Panc1 (cell line): ENCODE measurements at regions not wholly inside any gene's neighbourhood (a gene's known extent, or its start where the extent isn't known, plus 50 kb on each side); places are given as distances from the start of the nearest gene placed in this dataset.

Experiments used
- ATAC-seq: fragments of 200-7000 bp; cut with Tn5 transposase; 2 replicates; pipeline ENCODE4 v1.9.1; 2020; ENCODE audit warnings: mild to moderate bottlenecking, moderate library complexity
- BruUV-seq: library from RNA; stranded (reverse); fragments of 400-500 nt; replicated peaks from 2 replicates; lab custom pipeline; 2021; lab: Mats Ljungman, UMichigan
- CTCF ChIA-PET: fragments of 300-600 bp; sonication (Branson Sonifier 250); formaldehyde crosslinking; loops from one replicate; lab custom pipeline; 2022; ENCODE audit warnings: antibody characterized with exemption; lab: Charles Lee
- POLR2A ChIA-PET: fragments of 300-600 bp; sonication (Branson Sonifier 250); formaldehyde crosslinking; loops from one replicate; lab custom pipeline; 2022; ENCODE audit warnings: antibody characterized with exemption; lab: Charles Lee
- DNase-seq: peaks from one replicate; pipeline ENCODE4 v3.0.0-alpha.2; 2010; ENCODE audit warnings: low read depth, low spot score
- H3K27ac ChIP-seq: 2 replicates; pipeline ENCODE4 v1.5.1; 2011; ENCODE audit warnings: mild to moderate bottlenecking, low read length, inconsistent platforms
- H3K27me3 ChIP-seq: fragments of 200-500 bp; sonication (Bioruptor generic); 2 replicates; pipeline ENCODE4 v1.6.0; 2014; ENCODE audit warnings: low read length, inconsistent platforms; ENCODE audit not compliant: control insufficient read depth, insufficient read depth
- H3K36me3 ChIP-seq: fragments of 200-500 bp; sonication (Bioruptor generic); 2 replicates; pipeline ENCODE4 v1.5.1; 2014; ENCODE audit warnings: inconsistent platforms, mild to moderate bottlenecking, low read length, moderate library complexity; ENCODE audit not compliant: control insufficient read depth, insufficient read depth
- H3K4me1 ChIP-seq: 2 replicates; pipeline ENCODE4 v1.5.1; 2011; ENCODE audit warnings: inconsistent platforms, mild to moderate bottlenecking, low read length, moderate library complexity; ENCODE audit not compliant: control insufficient read depth, insufficient read depth
- H3K4me3 ChIP-seq, 2 experiments: 2 replicates each; pipeline ENCODE4 v1.5.1; 2011 to 2012; ENCODE audit warnings: low read depth in 2 of 2, low read length in 2 of 2, mild to moderate bottlenecking in 2 of 2, inconsistent platforms in 1 of 2, moderate library complexity in 1 of 2
- H3K9me3 ChIP-seq: fragments of 200-500 bp; sonication (Bioruptor generic); 2 replicates; pipeline ENCODE4 v1.5.1; 2014; ENCODE audit warnings: low read depth, mild to moderate bottlenecking, inconsistent platforms, low read length, moderate library complexity; ENCODE audit not compliant: control insufficient read depth, insufficient read depth
- CTCF ChIP-seq: fragments of 450-650 bp; IDR thresholded peaks from 2 replicates; pipeline ENCODE4 v1.5.1; 2017; ENCODE audit warnings: mild to moderate bottlenecking
- POLR2AphosphoS5 ChIP-seq: IDR thresholded peaks from 2 replicates; pipeline ENCODE4 v1.6.1; 2012; ENCODE audit warnings: mild to moderate bottlenecking, low read depth, low read length, moderate library complexity
- SIN3A ChIP-seq: IDR thresholded peaks from 2 replicates; pipeline ENCODE4 v1.6.1; 2012; ENCODE audit warnings: low read depth, mild to moderate bottlenecking, low read length, moderate library complexity, borderline replicate concordance; ENCODE audit not compliant: insufficient read depth
- TCF7L2 ChIP-seq: IDR thresholded peaks from 2 replicates; pipeline ENCODE4 v1.6.1; 2011; ENCODE audit warnings: mild to moderate bottlenecking, low read depth, low read length, inconsistent platforms
- in situ Hi-C: cut with HindIII; loops from 2 replicates; pipeline ENCODE4 v1.10.0; 2016; ENCODE audit warnings: low sequenced_read_pairs, low pct_unique_long_range_greater_than_20kb
- intact Hi-C: fragments of 100-400 bp; cut with micrococcal nuclease; formaldehyde crosslinking; loops from one replicate; pipeline ENCODE4 v1.10.0; 2022; ENCODE audit not compliant: unreplicated experiment
- TF ChIP-seq, protein P1 (sequence below), 2 experiments: IDR thresholded peaks; 2 replicates each; pipeline ENCODE4 v1.6.1; 2011 to 2012; ENCODE audit warnings: low read depth in 2 of 2, control low read depth in 1 of 2, low read length in 1 of 2, mild to moderate bottlenecking in 1 of 2, moderate library complexity in 1 of 2; ENCODE audit not compliant: insufficient read depth in 1 of 2

GRCh38 chr6:95294043-95294442 is 283.3 kb upstream of the MANEA start:
- no peak for ATAC-seq
- H3K9me3 ChIP-seq = no peaks in the 10 kb centered on the region
- CTCF ChIA-PET = no interaction called here

GRCh38 chr6:95309545-95309944 is 267.8 kb upstream of the MANEA start:
- Histone ChIP-seq H3K27ac (no peak overlapping the region), H3K9me3 (no peaks in the 10 kb centered on the region), H3K27me3 (no peaks in the 10 kb centered on the region), H3K4me3 (no peak overlapping the region), H3K36me3 (no peaks in the 10 kb centered on the region), H3K4me1 (no peaks in the 10 kb centered on the region)
- ChIA-PET CTCF (no interaction called here), POLR2A (no interaction called here)
- DNase-seq (no peak), ATAC-seq (no peak)
- intact Hi-C loops = no loop called here
- in situ Hi-C loops = no loop called here
- TF ChIP-seq SIN3A (no peak), CTCF (no peak), TCF7L2 (no peak), POLR2AphosphoS5 (no peak)
- TF ChIP-seq, protein P1, sequence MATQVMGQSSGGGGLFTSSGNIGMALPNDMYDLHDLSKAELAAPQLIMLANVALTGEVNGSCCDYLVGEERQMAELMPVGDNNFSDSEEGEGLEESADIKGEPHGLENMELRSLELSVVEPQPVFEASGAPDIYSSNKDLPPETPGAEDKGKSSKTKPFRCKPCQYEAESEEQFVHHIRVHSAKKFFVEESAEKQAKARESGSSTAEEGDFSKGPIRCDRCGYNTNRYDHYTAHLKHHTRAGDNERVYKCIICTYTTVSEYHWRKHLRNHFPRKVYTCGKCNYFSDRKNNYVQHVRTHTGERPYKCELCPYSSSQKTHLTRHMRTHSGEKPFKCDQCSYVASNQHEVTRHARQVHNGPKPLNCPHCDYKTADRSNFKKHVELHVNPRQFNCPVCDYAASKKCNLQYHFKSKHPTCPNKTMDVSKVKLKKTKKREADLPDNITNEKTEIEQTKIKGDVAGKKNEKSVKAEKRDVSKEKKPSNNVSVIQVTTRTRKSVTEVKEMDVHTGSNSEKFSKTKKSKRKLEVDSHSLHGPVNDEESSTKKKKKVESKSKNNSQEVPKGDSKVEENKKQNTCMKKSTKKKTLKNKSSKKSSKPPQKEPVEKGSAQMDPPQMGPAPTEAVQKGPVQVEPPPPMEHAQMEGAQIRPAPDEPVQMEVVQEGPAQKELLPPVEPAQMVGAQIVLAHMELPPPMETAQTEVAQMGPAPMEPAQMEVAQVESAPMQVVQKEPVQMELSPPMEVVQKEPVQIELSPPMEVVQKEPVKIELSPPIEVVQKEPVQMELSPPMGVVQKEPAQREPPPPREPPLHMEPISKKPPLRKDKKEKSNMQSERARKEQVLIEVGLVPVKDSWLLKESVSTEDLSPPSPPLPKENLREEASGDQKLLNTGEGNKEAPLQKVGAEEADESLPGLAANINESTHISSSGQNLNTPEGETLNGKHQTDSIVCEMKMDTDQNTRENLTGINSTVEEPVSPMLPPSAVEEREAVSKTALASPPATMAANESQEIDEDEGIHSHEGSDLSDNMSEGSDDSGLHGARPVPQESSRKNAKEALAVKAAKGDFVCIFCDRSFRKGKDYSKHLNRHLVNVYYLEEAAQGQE (IDR thresholded peaks at IDR 0.05; ENCODE audit: insufficient read depth in 1 of 2, low read depth in 2 of 2, low read length in 1 of 2) = no peak
- BruUV-seq = no TSS peak

More at GRCh38 chr6:95294043-95294442, 283.3 kb upstream of the MANEA start:
- BruUV-seq = no TSS peak
- H3K4me3 ChIP-seq = no peak overlapping the region
- no peaks in the 10 kb centered on the region for H3K36me3 ChIP-seq
- intact Hi-C loops (no loop called here), in situ Hi-C loops (no loop called here)
- H3K27ac ChIP-seq = no peak overlapping the region
- POLR2A ChIA-PET = no interaction called here
- H3K4me1 ChIP-seq = no peaks in the 10 kb centered on the region
- DNase-seq = no peak
- H3K27me3 ChIP-seq = no peaks in the 10 kb centered on the region
- no peak for TF ChIP-seq CTCF
- TF ChIP-seq SIN3A = no peak
- no peak for TF ChIP-seq POLR2AphosphoS5
- TF ChIP-seq TCF7L2 = no peak
- TF ChIP-seq, protein P1 (IDR thresholded peaks at IDR 0.05; ENCODE audit: insufficient read depth in 1 of 2, low read depth in 2 of 2, low read length in 1 of 2) = no peak
